IMR-90 (cell line): ENCODE measurements at regions not wholly inside any gene's neighbourhood (a gene's known extent, or its start where the extent isn't known, plus 50 kb on each side); places are given as distances from the start of the nearest gene placed in this dataset.
A peak's percentile ranks its signal among the peaks of the same experiment; 100 is the strongest.

Experiments used
- ATAC-seq: fragments of 200-7000 bp; cut with Tn5 transposase; 2 replicates; pipeline ENCODE4 v1.9.1; 2020; ENCODE audit warnings: low read depth, mild to moderate bottlenecking, moderate library complexity
- BruUV-seq: library from RNA; stranded (reverse); fragments of 400-500 nt; replicated peaks from 2 replicates; lab custom pipeline; 2021; lab: Mats Ljungman, UMichigan
- CTCF ChIA-PET: fragments of 300-600 bp; formaldehyde crosslinking; extraction: SDS; loops from one replicate; lab custom pipeline; 2021; ENCODE audit warnings: antibody characterized with exemption; lab: Yijun Ruan, JAX
- POLR2A ChIA-PET: fragments of 300-600 bp; sonication (Branson Sonifier 250); formaldehyde crosslinking; loops from one replicate; lab custom pipeline; 2022; ENCODE audit warnings: antibody characterized with exemption; ENCODE audit not compliant: unreplicated experiment; lab: Charles Lee
- DNase-seq: peaks from one replicate; pipeline ENCODE4 v3.0.0; 2013
- H2AFZ ChIP-seq: replicated peaks from 2 replicates; pipeline ENCODE3; 2013; ENCODE audit warnings: low read length, mild to moderate bottlenecking; ENCODE audit not compliant: poor library complexity
- H2AK5ac ChIP-seq: 2 replicates; pipeline ENCODE4 v1.6.1; 2013; ENCODE audit warnings: low read depth, low read length, inconsistent platforms
- H2AK9ac ChIP-seq: replicated peaks from 2 replicates; pipeline ENCODE3; 2013; ENCODE audit warnings: mild to moderate bottlenecking, low read depth, low read length, moderate library complexity; ENCODE audit not compliant: poor library complexity
- H2BK120ac ChIP-seq: 2 replicates; pipeline ENCODE4 v1.6.1; 2013; ENCODE audit warnings: low read depth, low read length, inconsistent platforms
- H2BK15ac ChIP-seq: 3 replicates; pipeline ENCODE4 v1.6.1; 2013; ENCODE audit warnings: low read depth, low read length, inconsistent platforms
- H2BK20ac ChIP-seq: 2 replicates; pipeline ENCODE4 v1.6.1; 2013; ENCODE audit warnings: low read depth, mild to moderate bottlenecking, inconsistent platforms, low read length, moderate library complexity
- H2BK5ac ChIP-seq: 2 replicates; pipeline ENCODE4 v1.6.1; 2013; ENCODE audit warnings: mild to moderate bottlenecking, low read depth, low read length, inconsistent platforms; ENCODE audit not compliant: poor library complexity, severe bottlenecking
- H3K14ac ChIP-seq: replicated peaks from 2 replicates; pipeline ENCODE4 v1.6.1; 2013; ENCODE audit warnings: low read depth, low read length, inconsistent platforms
- H3K18ac ChIP-seq: 2 replicates; pipeline ENCODE4 v1.6.1; 2013; ENCODE audit warnings: low read depth, low read length, control low read depth
- H3K23ac ChIP-seq: 2 replicates; pipeline ENCODE4 v1.6.1; 2013; ENCODE audit warnings: low read depth, low read length, inconsistent platforms
- H3K27ac ChIP-seq: 2 replicates; pipeline ENCODE4 v1.5.1; 2013; ENCODE audit warnings: mild to moderate bottlenecking, control low read depth, low read length; ENCODE audit not compliant: insufficient read depth
- H3K27me3 ChIP-seq: 2 replicates; pipeline ENCODE4 v1.6.1; 2013; ENCODE audit warnings: low read length; ENCODE audit not compliant: control insufficient read depth, insufficient read depth
- H3K36me3 ChIP-seq: 2 replicates; pipeline ENCODE4 v1.6.1; 2013; ENCODE audit warnings: low read length, mixed read lengths; ENCODE audit not compliant: control insufficient read depth, insufficient read depth
- H3K4ac ChIP-seq: 2 replicates; pipeline ENCODE4 v1.6.1; 2013; ENCODE audit warnings: low read depth, low read length, inconsistent platforms
- H3K4me1 ChIP-seq: 2 replicates; pipeline ENCODE4 v1.6.1; 2013; ENCODE audit warnings: low read length, mixed read lengths; ENCODE audit not compliant: control insufficient read depth, insufficient read depth
- H3K4me2 ChIP-seq: 2 replicates; pipeline ENCODE4 v1.6.1; 2013; ENCODE audit warnings: low read depth, mild to moderate bottlenecking, control low read depth, low read length, moderate library complexity
- H3K4me3 ChIP-seq: 2 replicates; pipeline ENCODE4 v1.5.1; 2013; ENCODE audit warnings: low read depth, mild to moderate bottlenecking, control low read depth, low read length, moderate library complexity; ENCODE audit not compliant: insufficient read depth
- H3K56ac ChIP-seq: 2 replicates; pipeline ENCODE4 v1.6.1; 2013; ENCODE audit warnings: low read length, inconsistent platforms; ENCODE audit not compliant: insufficient read depth; ENCODE audit errors: extremely low read depth
- H3K79me1 ChIP-seq, 2 experiments: 2 replicates each; pipeline ENCODE4 v1.6.1; 2013; ENCODE audit warnings: low read length in 2 of 2, inconsistent platforms in 1 of 2, low read depth in 1 of 2
- H3K9ac ChIP-seq: 2 replicates; pipeline ENCODE4 v1.6.1; 2013; ENCODE audit warnings: low read depth, low read length, control low read depth
- H3K9me1 ChIP-seq: 2 replicates; pipeline ENCODE4 v1.6.1; 2013; ENCODE audit warnings: low read length, inconsistent platforms; ENCODE audit not compliant: insufficient read depth
- H3K9me3 ChIP-seq: 2 replicates; pipeline ENCODE4 v1.6.1; 2013; ENCODE audit warnings: low read length; ENCODE audit not compliant: control insufficient read depth, insufficient read depth
- H4K20me1 ChIP-seq: 2 replicates; pipeline ENCODE4 v1.6.1; 2013; ENCODE audit warnings: low read length, inconsistent platforms; ENCODE audit not compliant: insufficient read depth
- H4K5ac ChIP-seq: 2 replicates; pipeline ENCODE4 v1.6.1; 2013; ENCODE audit warnings: mild to moderate bottlenecking, low read depth, low read length, control low read depth
- H4K8ac ChIP-seq, 2 experiments: 2 replicates each; pipeline ENCODE4 v1.6.1; 2013; ENCODE audit warnings: low read depth in 2 of 2, low read length in 2 of 2, control low read depth in 1 of 2, inconsistent platforms in 1 of 2
- H4K91ac ChIP-seq: 2 replicates; pipeline ENCODE4 v1.6.1; 2013; ENCODE audit warnings: low read depth, low read length, inconsistent platforms; ENCODE audit not compliant: insufficient read depth
- BHLHE40 ChIP-seq: fragments of 150-350 bp; IDR thresholded peaks from 2 replicates; pipeline ENCODE4 v1.6.1; 2016; ENCODE audit warnings: mild to moderate bottlenecking, low read depth, low read length
- CEBPB ChIP-seq: IDR thresholded peaks from 2 replicates; pipeline ENCODE4 v1.6.1; 2012; ENCODE audit warnings: low read depth, low read length, improper control_type of control experiment
- FOS ChIP-seq: fragments of 150-350 bp; IDR thresholded peaks from 2 replicates; pipeline ENCODE4 v1.6.1; 2016; ENCODE audit warnings: low read depth, low read length
- MAFK ChIP-seq: IDR thresholded peaks from 2 replicates; pipeline ENCODE4 v1.6.1; 2012; ENCODE audit warnings: low read depth, low read length, improper control_type of control experiment
- RAD21 ChIP-seq: IDR thresholded peaks from 2 replicates; pipeline ENCODE4 v1.6.1; 2012; ENCODE audit warnings: low read length, improper control_type of control experiment
- RFX5 ChIP-seq: IDR thresholded peaks from 2 replicates; pipeline ENCODE4 v1.8.0; 2012; ENCODE audit warnings: low read depth, mild to moderate bottlenecking, low read length, moderate library complexity
- SMC3 ChIP-seq: fragments of 150-350 bp; IDR thresholded peaks from 2 replicates; pipeline ENCODE4 v1.6.1; 2016; ENCODE audit warnings: low read depth, mild to moderate bottlenecking, antibody characterized with exemption, low read length, moderate library complexity
- WGBS, 2 experiments: methylation state at CpG; one replicate each; pipeline versions ENCODE4 v1.1.5 to v1.1.7; 2013; ENCODE audit warnings: missing lambda C conversion rate in 2 of 2; ENCODE audit not compliant: insufficient read length in 1 of 2; ENCODE audit errors: extremely low coverage in 2 of 2; 5-methylcytosine and 5-hydroxymethylcytosine counted together
- dilution Hi-C: fragments of 300-500 bp; cut with HindIII; formaldehyde crosslinking; loops from one replicate; pipeline ENCODE4 v1.14.3; 2018; ENCODE audit warnings: low sequenced_read_pairs; ENCODE audit not compliant: unreplicated experiment
- in situ Hi-C: fragments of 300-500 bp; cut with MboI; formaldehyde crosslinking; loops from 3 replicates; pipeline ENCODE4 v1.14.3; 2019; ENCODE audit warnings: low sequenced_read_pairs, inconsistent platforms, mixed read lengths
- intact Hi-C: fragments of 100-400 bp; cut with micrococcal nuclease; formaldehyde crosslinking; loops from 2 replicates; pipeline ENCODE4 v1.10.0; 2022
- TF ChIP-seq, protein P1 (sequence below): fragments of 150-350 bp; IDR thresholded peaks from 2 replicates; pipeline ENCODE4 v1.6.1; 2017; ENCODE audit warnings: mild to moderate bottlenecking, antibody characterized with exemption, low read length, low read depth

DNA sequence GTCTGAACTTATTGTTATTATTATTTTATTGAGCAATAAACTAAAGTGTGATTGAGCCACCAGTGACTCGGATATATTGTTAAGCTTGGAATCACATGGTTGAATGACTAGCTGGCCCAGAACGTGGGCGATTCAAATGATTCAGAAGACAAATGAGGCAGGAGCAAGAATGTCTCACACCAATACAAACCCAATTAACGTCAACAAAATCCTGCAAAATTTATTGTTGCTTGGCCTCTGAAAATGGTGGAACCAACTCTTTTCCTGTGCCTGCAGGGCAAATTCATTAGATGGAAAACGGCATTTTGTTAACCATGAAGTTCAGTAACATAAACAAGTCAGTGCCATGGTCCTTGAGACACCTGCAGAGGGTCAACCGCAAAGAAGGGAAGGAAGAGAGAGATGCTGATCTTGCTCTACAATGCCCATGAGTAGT, 482.0 kb downstream of the SETD4 start:
- Histone ChIP-seq H2BK15ac (peak overlapping the region; percentile 16; the same call in 1 of the 3 replicates), H3K23ac (no peak overlapping the region), H3K9me3 (peaks cover 2% of the 10 kb centered on the region; the same call in 1 of the 2 replicates), H4K20me1 (no peaks in the 10 kb centered on the region), H3K4me2 (peak overlapping the region; percentile 31), H3K14ac (no peak overlapping the region; the same call in 1 of the 2 replicates), H3K9me1 (peaks cover 18% of the 10 kb centered on the region), H3K56ac (no peak overlapping the region), H3K79me1 (no peaks in the 10 kb centered on the region), H3K4me1 (peaks cover 25% of the 10 kb centered on the region), H3K36me3 (no peaks in the 10 kb centered on the region), H2AFZ (no peak overlapping the region), H3K27me3 (no peaks in the 10 kb centered on the region), H3K9ac (no peak overlapping the region), H3K4me3 (no peak overlapping the region), H3K27ac (peak overlapping the region; percentile 52; the same call in 1 of the 2 replicates), H3K4ac (peak overlapping the region; percentile 37; the same call in 1 of the 2 replicates), H4K5ac (peak overlapping the region; percentile 46; the same call in 1 of the 2 replicates), H3K18ac (peak overlapping the region; percentile 75; the same call in 1 of the 2 replicates), H2BK120ac (peak overlapping the region; percentile 52), H4K8ac (0 out of 4 replicates have a peak overlapping the region, but pooled peaks of 1 of the 2 experiments have one; percentile 19), H2AK9ac (no peak overlapping the region), H2AK5ac (peak overlapping the region; percentile 41; the same call in 1 of the 2 replicates), H2BK20ac (peak overlapping the region; percentile 9; the same call in 1 of the 2 replicates), H2BK5ac (peak overlapping the region; percentile 48), H4K91ac (peak overlapping the region; percentile 27; the same call in 1 of the 2 replicates)
- TF ChIP-seq RFX5 (no peak), SMC3 (no peak), MAFK (no peak), CEBPB (peak; percentile 95), FOS (peak; percentile 88), BHLHE40 (peak; percentile 59), RAD21 (0 out of 2 replicates have a peak, but pooled peaks have one; percentile 7)
- TF ChIP-seq, protein P1, sequence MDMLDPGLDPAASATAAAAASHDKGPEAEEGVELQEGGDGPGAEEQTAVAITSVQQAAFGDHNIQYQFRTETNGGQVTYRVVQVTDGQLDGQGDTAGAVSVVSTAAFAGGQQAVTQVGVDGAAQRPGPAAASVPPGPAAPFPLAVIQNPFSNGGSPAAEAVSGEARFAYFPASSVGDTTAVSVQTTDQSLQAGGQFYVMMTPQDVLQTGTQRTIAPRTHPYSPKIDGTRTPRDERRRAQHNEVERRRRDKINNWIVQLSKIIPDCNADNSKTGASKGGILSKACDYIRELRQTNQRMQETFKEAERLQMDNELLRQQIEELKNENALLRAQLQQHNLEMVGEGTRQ = peak; percentile 50; the same call in 1 of the 2 replicates
- no TSS peak for BruUV-seq
- ATAC-seq = peak; percentile 54
- intact Hi-C loops (loop anchor here (10.0 kb wide), 1 partner anchor 64 kb away; no protein-coding TSS in a partner anchor), in situ Hi-C loops (no loop called here), dilution Hi-C loops (no loop called here)
- POLR2A ChIA-PET = interaction anchor here (0.6 kb wide), 1 partner anchor 442 kb away, joined by 8 read pairs; no protein-coding TSS in a partner anchor
- WGBS, 2 experiments = no CpG with 5 or more reads among the region's 6 CpGs
- peak; percentile 93 for DNase-seq
- CTCF ChIA-PET = no interaction called here
